Keratinocyte (primary cell): ENCODE measurements at regions not wholly inside any gene's neighbourhood (a gene's known extent, or its start where the extent isn't known, plus 50 kb on each side); places are given as distances from the start of the nearest gene placed in this dataset.

Experiments used
- CTCF ChIP-seq, 3 experiments: IDR thresholded peaks in 1 of 3; conservative IDR thresholded peaks in 1 of 3; optimal IDR thresholded peaks in 1 of 3; 2 replicates in 2 of 3; 3 replicates in 1 of 3; pipeline versions ENCODE3 to v1.5.1; 2011; ENCODE audit warnings: low read length in 3 of 3, mild to moderate bottlenecking in 3 of 3, moderate library complexity in 2 of 3, control low read depth in 1 of 3, inconsistent platforms in 1 of 3; ENCODE audit not compliant: insufficient read depth in 2 of 3; ENCODE audit errors: extremely low read depth in 1 of 3
- EZH2 ChIP-seq: IDR thresholded peaks from one replicate; pipeline ENCODE4 v1.6.1; 2012; ENCODE audit warnings: inconsistent platforms, mild to moderate bottlenecking, low read length, moderate library complexity

- TF ChIP-seq CTCF (optimal IDR thresholded peaks at IDR 0.05 in 1 of 3, IDR thresholded peaks at IDR 0.05 in 1 of 3, conservative IDR thresholded peaks at IDR 0.05 in 1 of 3; ENCODE audit: extremely low read depth in 1 of 3, insufficient read depth in 2 of 3, low read length in 3 of 3) (no peak), EZH2 (no peak)
Observed at GRCh38 chr1:5757187-5757805, 234.9 kb downstream of the NPHP4 start.
